WI38 (cell line): ENCODE measurements at regions not wholly inside any gene's neighbourhood (a gene's known extent, or its start where the extent isn't known, plus 50 kb on each side); places are given as distances from the start of the nearest gene placed in this dataset.

ENCODE experiments used
- H3K4me3 ChIP-seq: 2 replicates; pipeline ENCODE4 v1.5.1; 2011; ENCODE audit warnings: low read depth, mild to moderate bottlenecking, control low read depth, low read length
- CTCF ChIP-seq: IDR thresholded peaks from 2 replicates; pipeline ENCODE4 v1.5.1; 2012; ENCODE audit warnings: low read depth, mild to moderate bottlenecking, control low read depth, low read length

DNA sequence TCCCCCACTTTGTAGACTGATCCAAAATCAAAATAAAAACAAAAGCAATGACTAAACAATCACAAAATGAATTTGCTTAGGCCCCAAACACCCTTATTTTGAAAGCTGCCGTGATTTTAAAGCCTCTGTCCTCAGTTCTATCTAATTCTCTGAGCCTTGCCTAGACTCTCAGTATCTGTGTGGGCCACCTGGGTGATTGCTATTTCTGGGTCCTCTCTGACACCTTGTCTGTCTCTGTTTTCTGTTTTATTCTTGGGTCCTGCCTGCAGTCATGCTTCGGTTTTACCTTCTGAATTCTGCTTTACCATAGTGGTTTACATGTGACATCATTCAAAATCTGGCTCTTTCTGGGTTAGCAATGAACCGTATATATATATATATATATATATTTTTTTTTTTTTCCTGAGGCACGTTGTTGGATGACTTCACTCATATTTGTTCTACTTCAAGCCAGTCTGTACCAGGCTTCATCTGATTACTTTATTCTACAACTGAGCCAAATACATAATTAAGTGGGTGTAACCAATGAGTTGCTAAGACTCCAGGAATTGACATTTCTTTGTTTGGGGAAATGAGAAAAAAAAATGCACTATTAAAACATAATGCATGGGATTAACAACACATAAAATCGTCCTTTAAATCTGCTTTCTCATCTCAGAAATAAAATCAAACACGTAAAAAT lies 710.7 kb upstream of the SLIT2 start:
- H3K4me3 ChIP-seq = no peak overlapping the region
- no peak for TF ChIP-seq CTCF

- no peak for TF ChIP-seq CTCF
- H3K4me3 ChIP-seq = no peak overlapping the region
These were observed 712.5 kb upstream of the SLIT2 start for GRCh38 chr4:19539201-19539600.

DNA sequence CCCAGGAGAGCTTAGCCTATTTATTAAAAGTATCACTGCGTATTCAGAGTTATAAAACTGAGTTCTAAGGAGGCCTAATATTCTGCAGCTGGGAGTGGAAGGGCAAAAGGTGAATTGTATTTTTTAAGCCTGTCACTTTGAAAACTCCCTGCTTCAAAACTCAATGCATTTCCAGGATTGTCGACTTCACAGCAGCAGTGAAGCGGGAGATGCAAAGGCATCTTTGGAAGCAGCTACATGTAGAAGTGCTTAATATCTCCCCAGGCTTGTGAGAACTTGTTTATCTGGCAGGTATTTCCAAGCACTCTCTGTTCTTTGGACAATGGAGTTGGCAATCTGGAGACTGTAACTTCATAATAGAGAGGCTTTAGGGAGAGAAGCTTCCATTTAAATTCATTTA lies 717.5 kb upstream of the SLIT2 start:
- no peak overlapping the region for H3K4me3 ChIP-seq
- TF ChIP-seq CTCF = no peak

GRCh38 chr4:19531906-19532848 lies 719.5 kb upstream of the SLIT2 start:
- H3K4me3 ChIP-seq = no peak overlapping the region
- no peak for TF ChIP-seq CTCF

DNA sequence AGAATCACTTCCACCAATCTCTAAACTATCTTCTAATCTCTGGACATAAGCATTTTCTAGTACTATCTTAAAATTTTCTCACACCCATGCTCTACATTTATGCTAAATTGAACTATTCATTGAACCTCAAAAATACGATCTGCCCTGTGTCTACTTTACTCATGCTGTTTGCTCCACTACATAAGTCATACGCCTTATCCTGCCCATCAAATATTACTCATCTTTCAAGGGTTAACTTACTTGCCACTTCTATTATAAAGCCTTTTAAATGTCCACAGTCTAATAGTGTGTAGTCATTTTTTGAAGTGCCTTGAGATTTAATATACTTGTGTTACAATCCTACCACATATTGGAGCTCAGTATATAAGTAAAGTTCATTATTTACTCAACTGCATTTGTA lies 727.7 kb upstream of the SLIT2 start:
- no peak for TF ChIP-seq CTCF
- no peak overlapping the region for H3K4me3 ChIP-seq

DNA sequence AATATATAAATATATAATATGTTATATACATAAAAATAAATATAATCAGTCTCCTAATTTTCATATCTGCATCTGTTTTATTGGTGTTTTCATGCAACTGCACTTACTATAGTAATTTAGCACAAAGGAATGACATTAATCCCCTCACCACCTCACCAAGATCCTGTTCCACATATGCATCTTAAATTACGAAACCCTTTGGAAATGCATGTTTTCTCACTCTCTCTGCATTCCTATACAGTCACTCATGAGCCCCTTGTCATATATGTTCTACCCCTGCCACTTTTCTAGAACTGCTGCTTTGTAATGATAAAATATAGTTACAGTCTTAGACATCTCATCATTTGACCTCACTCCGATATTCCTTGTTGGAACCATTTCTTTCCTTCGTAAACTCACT lies 728.7 kb upstream of the SLIT2 start:
- H3K4me3 ChIP-seq = no peak overlapping the region
- no peak for TF ChIP-seq CTCF

DNA sequence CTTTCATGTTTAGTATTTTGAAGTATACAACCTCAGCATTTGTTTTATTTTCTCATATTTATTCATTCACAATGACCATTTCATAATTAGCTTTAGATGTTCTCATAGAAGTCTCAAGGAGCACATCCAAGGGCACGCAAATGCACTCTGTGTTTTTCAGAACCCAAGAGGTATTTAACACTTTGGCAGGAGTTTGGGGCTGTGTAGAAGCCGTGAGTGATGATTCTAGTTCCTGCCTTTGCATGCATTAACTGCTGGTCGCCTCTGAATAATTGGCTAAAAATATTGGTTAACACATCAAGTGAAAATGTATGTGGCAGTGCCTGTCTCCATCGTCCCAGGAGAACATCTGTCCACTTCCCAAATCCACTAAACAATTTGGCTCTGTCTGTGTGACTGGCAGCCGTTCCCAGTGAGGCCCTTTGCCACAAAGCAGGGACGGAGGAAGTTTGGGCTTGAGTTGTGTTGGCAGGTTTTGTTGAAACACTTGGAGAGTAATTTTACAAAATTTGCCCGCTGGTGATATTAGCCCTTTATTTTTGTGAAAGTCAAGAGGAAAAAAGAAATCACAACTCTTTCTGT lies 730.7 kb upstream of the SLIT2 start:
- H3K4me3 ChIP-seq = no peak overlapping the region
- no peak for TF ChIP-seq CTCF
